ENCODE measurements at regions not wholly inside any gene's neighbourhood (a gene's known extent, or its start where the extent isn't known, plus 50 kb on each side); places are given as distances from the start of the nearest gene placed in this dataset.

DNA sequence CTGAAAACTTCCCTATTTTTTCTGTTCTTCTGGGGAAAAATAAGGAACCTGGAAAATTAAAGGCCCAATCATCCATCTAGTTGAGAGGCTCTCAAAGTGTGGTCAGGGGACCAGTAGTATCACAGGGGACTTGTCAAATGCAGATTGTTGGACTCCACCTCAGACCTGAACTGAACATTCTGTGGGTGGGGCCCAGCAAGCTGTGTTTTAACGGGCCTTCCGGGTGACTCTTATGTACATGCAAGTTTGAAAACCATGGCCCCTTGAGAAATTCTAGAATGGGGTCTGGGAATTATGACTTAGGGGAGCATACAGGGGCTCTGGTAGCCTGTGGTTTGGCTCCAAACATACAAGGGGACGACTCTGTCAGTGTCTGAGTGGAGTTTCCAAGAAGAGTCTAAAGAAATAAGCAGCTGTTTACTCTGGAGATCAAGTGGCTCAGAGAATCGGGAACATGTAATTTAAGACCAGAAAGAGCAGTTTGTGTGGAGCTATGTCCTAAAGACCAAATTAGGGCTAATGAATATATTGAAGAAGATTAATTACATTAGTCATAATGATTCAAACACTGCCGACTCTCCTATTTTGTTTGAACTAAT is 177.4 kb downstream of the SLC28A3 start:
- no peak overlapping the region for H3K27ac ChIP-seq (ENCODE audit: low read depth, low read length, poor library complexity, severe bottlenecking)
- no TSS peak for BruUV-seq (replicated peaks)
- intact Hi-C loops (cut with micrococcal nuclease; ENCODE audit: unreplicated experiment), result no loop called here
- POLR2A ChIA-PET (ENCODE audit: low non-redundant PET), result no interaction called here
- H3K4me3 ChIP-seq (ENCODE audit: low read depth, low read length, poor library complexity, severe bottlenecking), result no peak overlapping the region
- CTCF ChIA-PET, result interaction anchor here (1.8 kb wide), 1 partner anchor 9 kb away, joined by 4 read pairs; no protein-coding TSS in a partner anchor
- no peaks in the 10 kb centered on the region for H3K4me1 ChIP-seq (ENCODE audit: insufficient read depth, low read length, poor library complexity, severe bottlenecking)
- no peaks in the 10 kb centered on the region for H3K36me3 ChIP-seq (ENCODE audit: insufficient read depth, low read length, poor library complexity, severe bottlenecking)
- H3K9me3 ChIP-seq (ENCODE audit: low read depth, low read length, poor library complexity, severe bottlenecking), result no peaks in the 10 kb centered on the region
- peaks cover 17% of the 10 kb centered on the region for H3K27me3 ChIP-seq (replicated peaks; ENCODE audit: insufficient read depth, low read depth, low read length, poor library complexity)
- TF ChIP-seq, protein P1, sequence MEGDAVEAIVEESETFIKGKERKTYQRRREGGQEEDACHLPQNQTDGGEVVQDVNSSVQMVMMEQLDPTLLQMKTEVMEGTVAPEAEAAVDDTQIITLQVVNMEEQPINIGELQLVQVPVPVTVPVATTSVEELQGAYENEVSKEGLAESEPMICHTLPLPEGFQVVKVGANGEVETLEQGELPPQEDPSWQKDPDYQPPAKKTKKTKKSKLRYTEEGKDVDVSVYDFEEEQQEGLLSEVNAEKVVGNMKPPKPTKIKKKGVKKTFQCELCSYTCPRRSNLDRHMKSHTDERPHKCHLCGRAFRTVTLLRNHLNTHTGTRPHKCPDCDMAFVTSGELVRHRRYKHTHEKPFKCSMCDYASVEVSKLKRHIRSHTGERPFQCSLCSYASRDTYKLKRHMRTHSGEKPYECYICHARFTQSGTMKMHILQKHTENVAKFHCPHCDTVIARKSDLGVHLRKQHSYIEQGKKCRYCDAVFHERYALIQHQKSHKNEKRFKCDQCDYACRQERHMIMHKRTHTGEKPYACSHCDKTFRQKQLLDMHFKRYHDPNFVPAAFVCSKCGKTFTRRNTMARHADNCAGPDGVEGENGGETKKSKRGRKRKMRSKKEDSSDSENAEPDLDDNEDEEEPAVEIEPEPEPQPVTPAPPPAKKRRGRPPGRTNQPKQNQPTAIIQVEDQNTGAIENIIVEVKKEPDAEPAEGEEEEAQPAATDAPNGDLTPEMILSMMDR (conservative IDR thresholded peaks at IDR 0.05; ENCODE audit: low read depth, low read length), result no peak
- TF ChIP-seq EZH2 (IDR thresholded peaks at IDR 0.05; ENCODE audit: borderline replicate concordance, low read depth, low read length, poor library complexity, severe bottlenecking), result no peak
- DNase-seq (ENCODE audit: low spot score), result no peak

DNA sequence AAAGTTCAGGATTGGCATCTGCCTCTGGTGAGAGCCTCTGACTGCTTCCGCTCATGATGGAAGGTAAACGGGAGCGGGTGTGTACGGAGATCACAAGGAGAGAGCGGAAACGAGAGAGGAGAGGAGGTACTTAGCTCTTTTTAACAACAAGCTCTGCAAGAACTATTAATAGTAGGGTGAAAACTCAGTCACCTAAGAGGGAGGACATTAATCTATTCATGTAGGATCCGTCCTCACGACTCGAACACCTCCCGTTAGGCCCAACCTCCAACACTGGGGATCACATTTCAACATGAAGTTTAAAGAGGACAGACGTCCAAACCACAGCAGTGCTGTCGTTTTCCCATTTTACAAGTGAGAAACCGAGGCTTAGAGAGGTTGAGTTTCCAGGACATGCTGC is 173.7 kb downstream of the SLC28A3 start:
- H3K27ac ChIP-seq (ENCODE audit: low read depth, low read length, poor library complexity, severe bottlenecking), result no peak overlapping the region
- no peak for DNase-seq (ENCODE audit: low spot score)
- TF ChIP-seq, protein P1 (conservative IDR thresholded peaks at IDR 0.05; ENCODE audit: low read depth, low read length), result no peak
- TF ChIP-seq EZH2 (IDR thresholded peaks at IDR 0.05; ENCODE audit: borderline replicate concordance, low read depth, low read length, poor library complexity, severe bottlenecking), result no peak
- H3K9me3 ChIP-seq (ENCODE audit: low read depth, low read length, poor library complexity, severe bottlenecking), result no peaks in the 10 kb centered on the region
- ChIA-PET POLR2A (ENCODE audit: low non-redundant PET) (interaction anchor here (0.6 kb wide), 1 partner anchor 58 kb away, joined by 8 read pairs; no protein-coding TSS in a partner anchor), CTCF (no interaction called here)
- no peak overlapping the region for H3K4me3 ChIP-seq (ENCODE audit: low read depth, low read length, poor library complexity, severe bottlenecking)
- BruUV-seq (replicated peaks), result no TSS peak
- H3K36me3 ChIP-seq (ENCODE audit: insufficient read depth, low read length, poor library complexity, severe bottlenecking), result no peaks in the 10 kb centered on the region
- H3K4me1 ChIP-seq (ENCODE audit: insufficient read depth, low read length, poor library complexity, severe bottlenecking), result no peaks in the 10 kb centered on the region
- intact Hi-C loops (cut with micrococcal nuclease; ENCODE audit: unreplicated experiment), result no loop called here
- no peaks in the 10 kb centered on the region for H3K27me3 ChIP-seq (replicated peaks; ENCODE audit: insufficient read depth, low read depth, low read length, poor library complexity)

DNA sequence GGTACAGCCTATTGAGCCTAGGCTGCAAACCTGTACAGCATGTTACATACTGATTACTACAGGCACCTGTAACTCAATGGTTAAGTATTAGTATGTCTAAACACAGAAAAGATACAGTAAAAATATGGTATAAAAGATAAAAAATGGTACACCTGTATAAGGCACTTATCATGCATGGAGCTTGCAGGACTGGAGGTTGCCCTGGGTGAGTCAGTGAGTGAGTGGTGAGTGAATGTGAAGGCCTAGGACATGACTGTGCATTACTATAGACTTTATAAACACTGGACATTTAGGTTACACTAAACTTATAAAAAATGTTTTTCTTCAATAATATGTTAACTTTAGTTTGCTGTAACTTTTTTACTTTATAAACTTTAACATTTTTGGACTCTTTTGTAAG is 171.3 kb downstream of the SLC28A3 start:
- H3K4me3 ChIP-seq (ENCODE audit: low read depth, low read length, poor library complexity, severe bottlenecking), result no peak overlapping the region
- H3K27me3 ChIP-seq (replicated peaks; ENCODE audit: insufficient read depth, low read depth, low read length, poor library complexity), result no peaks in the 10 kb centered on the region
- no peak for TF ChIP-seq EZH2 (IDR thresholded peaks at IDR 0.05; ENCODE audit: borderline replicate concordance, low read depth, low read length, poor library complexity, severe bottlenecking)
- TF ChIP-seq, protein P1 (conservative IDR thresholded peaks at IDR 0.05; ENCODE audit: low read depth, low read length), result no peak
- CTCF ChIA-PET, result no interaction called here
- no peak for DNase-seq (ENCODE audit: low spot score)
- POLR2A ChIA-PET (ENCODE audit: low non-redundant PET), result interaction anchor here (0.5 kb wide), 1 partner anchor 189 kb away, joined by 6 read pairs; the partner anchor contains the start of genes HNRNPK and RMI1
- BruUV-seq (replicated peaks), result no TSS peak
- no peaks in the 10 kb centered on the region for H3K9me3 ChIP-seq (ENCODE audit: low read depth, low read length, poor library complexity, severe bottlenecking)
- H3K27ac ChIP-seq (ENCODE audit: low read depth, low read length, poor library complexity, severe bottlenecking), result no peak overlapping the region
- H3K4me1 ChIP-seq (ENCODE audit: insufficient read depth, low read length, poor library complexity, severe bottlenecking), result no peaks in the 10 kb centered on the region
- intact Hi-C loops (cut with micrococcal nuclease; ENCODE audit: unreplicated experiment), result no loop called here
- no peaks in the 10 kb centered on the region for H3K36me3 ChIP-seq (ENCODE audit: insufficient read depth, low read length, poor library complexity, severe bottlenecking)
